K562 (cell line): ENCODE measurements at regions not wholly inside any gene's neighbourhood (a gene's known extent, or its start where the extent isn't known, plus 50 kb on each side); places are given as distances from the start of the nearest gene placed in this dataset.

ENCODE experiments used
- ATAC-seq: fragments of 200-7000 bp; cut with Tn5 transposase; 3 replicates; pipeline ENCODE4 v1.9.1; 2020; ENCODE audit warnings: moderate library complexity
- BruUV-seq: library from RNA; stranded (reverse); fragments of 400-500 nt; replicated peaks from 2 replicates; lab custom pipeline; 2021; lab: Mats Ljungman, UMichigan
- CTCF ChIA-PET: fragments of 300-600 bp; formaldehyde crosslinking; extraction: SDS; loops from one replicate; lab custom pipeline; 2021; ENCODE audit warnings: low intra/inter-chr PET ratio; lab: Yijun Ruan, JAX
- POLR2A ChIA-PET: fragments of 300-600, 350-650 bp; sonication (Branson Sonifier 250); formaldehyde crosslinking; extraction: SDS; loops from one replicate; lab custom pipeline; 2021; ENCODE audit warnings: antibody characterized with exemption, inconsistent platforms; lab: Yijun Ruan, JAX
- DNase-seq, 4 experiments: peaks; one replicate each; pipeline versions ENCODE4 v3.0.0 to v3.0.0-alpha.2; 2011 to 2018; ENCODE audit warnings: low spot score in 3 of 4, mixed read lengths in 3 of 4; ENCODE audit errors: extremely low read depth in 1 of 4
- FAIRE-seq: peaks from 2 replicates; lab custom pipeline; 2011; peaks lifted over from hg19 to GRCh38; lab: Jason Lieb, UNC
- H2AFZ ChIP-seq: 2 replicates; pipeline ENCODE4 v1.6.0; 2011; ENCODE audit warnings: low read depth, low read length, control low read depth, inconsistent platforms
- H3K27ac ChIP-seq: fragments of 200-600 bp; 3 replicates; pipeline ENCODE4 v1.8.0; 2011; ENCODE audit warnings: low read depth, mild to moderate bottlenecking, control low read depth, inconsistent platforms, low read length, moderate library complexity, mixed read lengths; ENCODE audit errors: extremely low read depth
- H3K27me3 ChIP-seq, 2 experiments: fragments of 300-600 bp in 1 of 2; 2 replicates in 1 of 2; 3 replicates in 1 of 2; pipeline versions ENCODE4 v1.6.0 to v1.8.0; 2011; ENCODE audit warnings: inconsistent platforms in 2 of 2, low read length in 2 of 2, mild to moderate bottlenecking in 1 of 2, mixed read lengths in 1 of 2, moderate library complexity in 1 of 2; ENCODE audit not compliant: control insufficient read depth in 2 of 2, insufficient read depth in 2 of 2
- H3K36me3 ChIP-seq: fragments of 300-600 bp; 3 replicates; pipeline ENCODE4 v1.8.0; 2011; ENCODE audit warnings: mild to moderate bottlenecking, low read length, inconsistent platforms; ENCODE audit not compliant: control insufficient read depth, insufficient read depth
- H3K4me1 ChIP-seq, 2 experiments: fragments of 200-600 bp in 1 of 2; replicated peaks in 1 of 2; 2 replicates in 1 of 2; 3 replicates in 1 of 2; pipeline versions ENCODE4 v1.5.1 to v1.8.0; 2011; ENCODE audit warnings: inconsistent platforms in 2 of 2, low read length in 2 of 2, mild to moderate bottlenecking in 1 of 2, mixed read lengths in 1 of 2, moderate library complexity in 1 of 2; ENCODE audit not compliant: control insufficient read depth in 2 of 2, insufficient read depth in 2 of 2
- H3K4me2 ChIP-seq: 2 replicates; pipeline ENCODE4 v1.6.1; 2011; ENCODE audit warnings: low read length, control low read depth, inconsistent platforms, mixed read lengths; ENCODE audit not compliant: insufficient read depth
- H3K4me3 ChIP-seq: fragments of 200-600 bp; sonication (generic), shearing (Covaris generic); 2 replicates; pipeline ENCODE4 v1.5.1; 2016; ENCODE audit warnings: control low read depth, inconsistent platforms
- H3K79me2 ChIP-seq: fragments of 200-600 bp; 3 replicates; pipeline ENCODE4 v1.8.0; 2011; ENCODE audit warnings: low read length, inconsistent platforms; ENCODE audit not compliant: control insufficient read depth, insufficient read depth
- H3K9ac ChIP-seq, 2 experiments: 2 replicates each; pipeline versions ENCODE4 v1.6.0 to v1.6.1; 2011; ENCODE audit warnings: low read depth in 2 of 2, low read length in 2 of 2, control low read depth in 1 of 2, inconsistent platforms in 1 of 2, mild to moderate bottlenecking in 1 of 2, mixed read lengths in 1 of 2; ENCODE audit not compliant: insufficient read depth in 1 of 2
- H3K9me1 ChIP-seq: one replicate; pipeline ENCODE4 v1.6.0; 2011; ENCODE audit warnings: inconsistent platforms, mild to moderate bottlenecking, low read length, moderate library complexity; ENCODE audit not compliant: control insufficient read depth, insufficient read depth
- H3K9me3 ChIP-seq: replicated peaks from 2 replicates; pipeline ENCODE4 v1.5.1; 2011; ENCODE audit warnings: low read depth, low read length, inconsistent platforms; ENCODE audit not compliant: control insufficient read depth, insufficient read depth
- H4K20me1 ChIP-seq: replicated peaks from 2 replicates; pipeline ENCODE4 v1.6.1; 2011; ENCODE audit warnings: low read length, inconsistent platforms, mixed read lengths; ENCODE audit not compliant: control insufficient read depth, insufficient read depth
- CC2D1A ChIP-seq: fragments of 450-650 bp; IDR thresholded peaks from 2 replicates; pipeline ENCODE4 v1.6.1; 2017; ENCODE audit warnings: mild to moderate bottlenecking
- E2F1 ChIP-seq: sonication (generic); formaldehyde crosslinking; IDR thresholded peaks from 2 replicates; pipeline ENCODE4 v1.8.1; 2023; ENCODE audit warnings: mild to moderate bottlenecking, missing genetic modification reagents, moderate library complexity
- ELF1 ChIP-seq: fragments of 200-800 bp; sonication (Bioruptor generic); IDR thresholded peaks from 2 replicates; pipeline ENCODE4 v1.6.1; 2016; ENCODE audit warnings: missing genetic modification characterization, missing compliant biosample characterization
- ETS1 ChIP-seq: conservative IDR thresholded peaks from 2 replicates; pipeline ENCODE4 v1.6.1; 2011; ENCODE audit warnings: low read depth, mild to moderate bottlenecking, low read length; ENCODE audit not compliant: control insufficient read depth
- ETV1 ChIP-seq: fragments of 450-650 bp; conservative IDR thresholded peaks from 2 replicates; pipeline ENCODE4 v1.6.1; 2016; ENCODE audit warnings: missing genetic modification characterization, control low read depth, low read depth, missing compliant biosample characterization
- FOXJ2 ChIP-seq: fragments of 200-800 bp; sonication (Bioruptor generic); IDR thresholded peaks from 2 replicates; pipeline ENCODE4 v1.6.1; 2016; ENCODE audit warnings: missing genetic modification characterization, missing compliant biosample characterization
- GTF2B ChIP-seq: IDR thresholded peaks from 2 replicates; pipeline ENCODE4 v1.6.1; 2011; ENCODE audit not compliant: insufficient read length; ENCODE audit errors: extremely low read depth
- GTF2F1 ChIP-seq: IDR thresholded peaks from 2 replicates; pipeline ENCODE4 v1.6.1; 2011; ENCODE audit warnings: low read depth, low read length, improper control_type of control experiment
- KAT2B ChIP-seq: IDR thresholded peaks from one replicate; pipeline ENCODE4 v1.6.1; 2012; ENCODE audit warnings: low read depth, mild to moderate bottlenecking, control low read depth, inconsistent platforms, low read length, moderate library complexity
- KDM2B ChIP-seq: fragments of 250-450 bp; sonication (Bioruptor Pico); IDR thresholded peaks from 2 replicates; pipeline ENCODE4 v1.8.0; 2021; ENCODE audit warnings: mild to moderate bottlenecking, moderate library complexity
- RFX7 ChIP-seq: fragments of 250-450 bp; sonication (Bioruptor Pico); IDR thresholded peaks from 2 replicates; pipeline ENCODE4 v1.5.1; 2021; ENCODE audit warnings: mild to moderate bottlenecking
- ZNF232 ChIP-seq: sonication (generic); formaldehyde crosslinking; IDR thresholded peaks from 2 replicates; pipeline ENCODE4 v1.8.0; 2022; ENCODE audit warnings: mild to moderate bottlenecking, missing genetic modification reagents
- ZNF311 ChIP-seq: fragments of 250-450 bp; sonication (Bioruptor Pico); IDR thresholded peaks from 2 replicates; pipeline ENCODE4 v1.4.0; 2020; ENCODE audit warnings: mild to moderate bottlenecking, moderate library complexity
- ZNF696 ChIP-seq: fragments of 250-450 bp; sonication (Bioruptor Pico); conservative IDR thresholded peaks from 2 replicates; pipeline ENCODE4 v1.4.0; 2020; ENCODE audit warnings: mild to moderate bottlenecking, moderate library complexity
- ZNF785 ChIP-seq: fragments of 250-450 bp; sonication (Bioruptor Pico); IDR thresholded peaks from 2 replicates; pipeline ENCODE4 v1.4.0; 2020; ENCODE audit warnings: mild to moderate bottlenecking
- WGBS: fragments of 100-300 bp; shearing (Covaris generic); methylation state at CpG from one replicate; pipeline ENCODE4 v1.1.6; 2016; ENCODE audit warnings: low coverage, mixed read lengths; ENCODE audit not compliant: insufficient coverage; ENCODE audit errors: missing lambda C conversion rate; 5-methylcytosine and 5-hydroxymethylcytosine counted together
- in situ Hi-C: fragments of 300-500 bp; cut with MboI; formaldehyde crosslinking; loops from 4 replicates; pipeline ENCODE4 v1.15.0; 2018; ENCODE audit warnings: inconsistent platforms, mixed read lengths
- intact Hi-C: fragments of 100-400 bp; cut with micrococcal nuclease; formaldehyde crosslinking; loops from 2 replicates; pipeline ENCODE4 v1.14.2; 2022
- TF ChIP-seq, protein P1 (sequence below): fragments of 250-450 bp; sonication (Bioruptor Pico); IDR thresholded peaks from 2 replicates; pipeline ENCODE4 v1.5.0; 2022; ENCODE audit warnings: mild to moderate bottlenecking

DNA sequence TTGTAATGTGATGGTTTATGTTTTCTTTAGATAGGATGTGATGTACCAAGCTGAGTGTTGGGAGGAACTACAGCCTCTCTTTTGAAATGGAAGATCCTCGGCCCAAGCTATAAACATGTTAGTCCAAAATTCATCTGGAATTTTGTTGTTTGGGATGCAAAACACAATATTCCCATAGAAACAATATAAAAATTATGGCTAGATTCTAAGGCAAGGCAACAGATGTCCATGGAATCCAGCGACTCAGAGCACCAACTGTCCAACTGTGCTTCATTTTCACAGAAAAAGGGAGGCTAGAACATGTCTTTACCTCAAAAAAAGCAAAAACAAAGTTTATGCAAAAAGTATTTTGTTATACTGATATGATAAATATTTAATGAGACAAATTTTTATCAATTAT lies 52.4 kb upstream of the ATP8B1 start:
- ATAC-seq (no peak), FAIRE-seq (no peak)
- WGBS: 58% methylated on average over 2 of the region's 2 CpGs

More for the DNA sequence above, 52.4 kb upstream of the ATP8B1 start:
- Histone ChIP-seq H3K4me3 (no peak overlapping the region), H3K27me3 (no peaks in the 10 kb centered on the region), H3K9me3 (no peaks in the 10 kb centered on the region)
- no TSS peak for BruUV-seq
- no peak for TF ChIP-seq FOXJ2
- TF ChIP-seq ZNF785 (CRISPR knock-in tag): no peak
- TF ChIP-seq E2F1 (CRISPR knock-in tag): no peak
- TF ChIP-seq ELF1: no peak
- TF ChIP-seq ETV1 (tag): no peak
- TF ChIP-seq ZNF696 (CRISPR knock-in tag): no peak
- TF ChIP-seq ETS1: no peak
- TF ChIP-seq ZNF311 (CRISPR knock-in tag): no peak
- TF ChIP-seq ZNF232 (CRISPR knock-in tag): no peak
- no peak for TF ChIP-seq GTF2F1
- TF ChIP-seq KAT2B: no peak
- TF ChIP-seq, protein P1, sequence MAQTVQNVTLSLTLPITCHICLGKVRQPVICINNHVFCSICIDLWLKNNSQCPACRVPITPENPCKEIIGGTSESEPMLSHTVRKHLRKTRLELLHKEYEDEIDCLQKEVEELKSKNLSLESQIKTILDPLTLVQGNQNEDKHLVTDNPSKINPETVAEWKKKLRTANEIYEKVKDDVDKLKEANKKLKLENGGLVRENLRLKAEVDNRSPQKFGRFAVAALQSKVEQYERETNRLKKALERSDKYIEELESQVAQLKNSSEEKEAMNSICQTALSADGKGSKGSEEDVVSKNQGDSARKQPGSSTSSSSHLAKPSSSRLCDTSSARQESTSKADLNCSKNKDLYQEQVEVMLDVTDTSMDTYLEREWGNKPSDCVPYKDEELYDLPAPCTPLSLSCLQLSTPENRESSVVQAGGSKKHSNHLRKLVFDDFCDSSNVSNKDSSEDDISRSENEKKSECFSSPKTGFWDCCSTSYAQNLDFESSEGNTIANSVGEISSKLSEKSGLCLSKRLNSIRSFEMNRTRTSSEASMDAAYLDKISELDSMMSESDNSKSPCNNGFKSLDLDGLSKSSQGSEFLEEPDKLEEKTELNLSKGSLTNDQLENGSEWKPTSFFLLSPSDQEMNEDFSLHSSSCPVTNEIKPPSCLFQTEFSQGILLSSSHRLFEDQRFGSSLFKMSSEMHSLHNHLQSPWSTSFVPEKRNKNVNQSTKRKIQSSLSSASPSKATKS: no peak
- TF ChIP-seq GTF2B: no peak
- no peak for TF ChIP-seq KDM2B (CRISPR knock-in tag)
- no peak for TF ChIP-seq RFX7
- no peak for TF ChIP-seq CC2D1A
- TF ChIP-seq, all 486 proteins: peak for 0
- ChIA-PET CTCF (interaction anchor here (0.7 kb wide), 1 partner anchor 1213 kb away, joined by 4 read pairs; no protein-coding TSS in a partner anchor), POLR2A (no interaction called here)
- Histone ChIP-seq H3K27ac (no peak overlapping the region), H2AFZ (no peak overlapping the region), H4K20me1 (no peaks in the 10 kb centered on the region), H3K36me3 (no peaks in the 10 kb centered on the region), H3K4me1 (peaks cover 0 to 6% of the 10 kb centered on the region in 2 experiments; a peak in 1 of 5 replicates), H3K79me2 (no peaks in the 10 kb centered on the region), H3K9ac (no peak overlapping the region), H3K4me2 (no peak overlapping the region), H3K9me1 (no peaks in the 10 kb centered on the region)
- DNase-seq: no peak
- in situ Hi-C loops (loop anchor here (25.0 kb wide), 1 partner anchor 218 kb away; no protein-coding TSS in a partner anchor), intact Hi-C loops (loop anchor here (5.0 to 10.0 kb wide), 2 partner anchors 81 to 223 kb away; no protein-coding TSS in a partner anchor)
